Esophagus (tissue), 2 donors: ENCODE measurements at regions not wholly inside any gene's neighbourhood (a gene's known extent, or its start where the extent isn't known, plus 50 kb on each side); places are given as distances from the start of the nearest gene placed in this dataset.
A peak's percentile ranks its signal among the peaks of the same experiment; 100 is the strongest.
"Not testable (repeated sequence)": the region's sequence is repeated elsewhere in the genome, so short reads cannot be mapped to it uniquely, and the experiment has no call there.

ENCODE experiments used
- H3K27ac ChIP-seq, 2 donors: one replicate each; pipeline ENCODE4 v1.5.1; 2013; ENCODE audit warnings: low read depth in 2 of 2, mild to moderate bottlenecking in 2 of 2, inconsistent platforms in 1 of 2, low read length in 1 of 2, moderate library complexity in 1 of 2
- H3K27me3 ChIP-seq, 2 donors: one replicate each; pipeline ENCODE4 v1.6.1; 2013; ENCODE audit warnings: low read length in 2 of 2, control low read depth in 1 of 2, mild to moderate bottlenecking in 1 of 2; ENCODE audit not compliant: insufficient read depth in 2 of 2, control insufficient read depth in 1 of 2
- H3K36me3 ChIP-seq, 2 donors: one replicate each; pipeline ENCODE4 v1.6.1; 2013; ENCODE audit warnings: low read length in 1 of 2; ENCODE audit not compliant: control insufficient read depth in 2 of 2, insufficient read depth in 2 of 2
- H3K4me1 ChIP-seq, 2 donors: one replicate each; pipeline ENCODE4 v1.6.1; 2013; ENCODE audit warnings: low read length in 1 of 2; ENCODE audit not compliant: control insufficient read depth in 2 of 2, insufficient read depth in 2 of 2
- H3K4me3 ChIP-seq, 2 donors: one replicate each; pipeline ENCODE4 v1.5.1; 2013; ENCODE audit warnings: low read length in 2 of 2, mild to moderate bottlenecking in 2 of 2, low read depth in 1 of 2, moderate library complexity in 1 of 2
- H3K9me3 ChIP-seq, 2 donors: one replicate each; pipeline ENCODE4 v1.6.1; 2013; ENCODE audit warnings: mild to moderate bottlenecking in 2 of 2, low read depth in 1 of 2, low read length in 1 of 2, moderate library complexity in 1 of 2; ENCODE audit not compliant: control insufficient read depth in 2 of 2, insufficient read depth in 1 of 2
- WGBS, 2 donors: extraction: QIAGEN DNeasy Blood & Tissue Kit; methylation state at CpG; one replicate each; pipeline ENCODE4 v1.1.7; 2013; 5-methylcytosine and 5-hydroxymethylcytosine counted together
- donor health status: healthy with polysubstance abuse.
- donor health status: Bipolar disorder and iron deficiency.

DNA sequence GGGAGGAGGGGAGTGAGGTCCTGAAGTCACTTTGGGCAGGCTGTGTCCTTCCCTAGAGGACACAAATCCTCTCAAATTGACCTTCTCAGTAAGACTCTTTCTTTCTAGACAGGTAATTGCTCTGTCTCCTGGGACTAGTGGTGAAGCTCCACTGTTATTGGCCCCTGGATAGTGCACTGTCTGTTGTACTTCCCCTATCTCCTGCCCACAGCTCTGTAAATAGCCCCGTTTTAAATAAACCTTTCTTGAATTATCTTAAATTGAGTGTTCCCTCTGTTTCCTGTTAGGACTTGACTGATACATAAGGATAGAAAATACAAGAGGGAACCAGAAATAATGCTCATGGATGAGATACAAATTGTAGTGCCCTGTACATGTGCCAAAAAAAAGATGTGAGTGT is 229.5 kb upstream of the USP24 start:
- Histone ChIP-seq H3K27me3 (no peaks in the 10 kb centered on the region), H3K36me3 (no peaks in the 10 kb centered on the region)

DNA sequence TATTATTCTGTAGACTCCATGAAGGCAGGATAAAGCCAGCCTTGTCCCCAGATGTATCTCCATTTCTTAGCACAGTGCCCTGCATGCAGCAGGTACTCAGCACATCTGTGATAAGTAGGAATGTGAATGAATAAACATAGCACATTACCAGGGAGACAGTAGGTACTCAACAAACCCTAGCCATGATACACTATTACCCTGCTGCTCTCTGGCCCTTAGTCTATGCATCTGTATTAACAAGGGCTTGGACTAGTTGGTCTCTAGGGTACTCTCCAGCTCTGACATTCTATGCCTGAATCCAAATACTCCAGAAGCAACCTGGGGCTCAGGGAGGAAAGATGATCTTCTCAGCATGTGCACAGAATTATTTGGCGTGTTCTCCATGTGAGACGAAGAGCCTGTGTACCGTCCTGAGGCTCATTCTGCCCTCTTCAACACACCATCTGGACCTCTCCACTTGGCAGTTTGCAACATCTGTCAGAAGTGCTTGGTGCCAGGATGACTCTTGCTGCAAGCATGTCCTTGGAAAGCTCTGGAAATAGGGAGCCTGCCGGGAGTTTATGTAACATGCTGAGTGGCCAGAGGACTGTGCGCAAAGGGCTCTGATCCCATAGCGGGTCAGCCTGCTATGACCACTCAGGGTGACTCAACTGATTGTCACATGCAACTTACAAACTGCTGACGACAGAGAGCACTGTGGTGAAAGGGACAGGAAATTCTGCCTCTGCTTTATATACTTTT is 228.2 kb upstream of the USP24 start:
- Histone ChIP-seq H3K36me3 (no peaks in the 10 kb centered on the region), H3K27me3 (no peaks in the 10 kb centered on the region), H3K4me1 (peaks cover 0 to 2% of the 10 kb centered on the region in 2 donors), H3K9me3 (no peaks in the 10 kb centered on the region), H3K4me3 (no peak overlapping the region), H3K27ac (peak overlapping the region in 1 of 2 donors; percentile 21)
- 59 to 63% methylated on average over 7 of the region's 7 CpGs for WGBS, 2 donors

More for the DNA sequence above, 229.5 kb upstream of the USP24 start:
- H3K4me3 ChIP-seq, result no peak overlapping the region
- WGBS, 2 donors, result 70 to 80% methylated on average over 1 of the region's 1 CpG
- H3K9me3 ChIP-seq, result no peaks in the 10 kb centered on the region
- peaks cover 0 to 2% of the 10 kb centered on the region in 2 donors for H3K4me1 ChIP-seq
- H3K27ac ChIP-seq, result no peak overlapping the region

DNA sequence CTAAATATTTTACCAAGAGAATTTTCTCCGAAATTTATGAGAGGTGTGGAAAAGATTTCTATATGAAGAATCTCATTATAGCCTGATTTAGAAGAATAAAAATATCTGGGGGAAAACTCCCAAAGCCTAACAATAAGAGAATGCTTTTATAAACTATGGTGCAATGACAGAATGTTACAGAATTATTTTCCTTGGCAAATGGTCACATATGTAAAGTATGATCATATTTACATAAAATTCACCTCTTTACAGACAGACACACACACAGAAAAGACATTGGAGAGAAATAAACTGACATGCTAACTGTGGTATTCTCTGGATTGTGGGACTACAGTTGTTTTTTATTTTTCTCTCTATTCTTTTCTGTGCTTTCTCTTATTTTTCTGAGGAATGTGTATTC is 226.3 kb upstream of the USP24 start:
- Histone ChIP-seq H3K27ac (no peak overlapping the region), H3K36me3 (no peaks in the 10 kb centered on the region), H3K9me3 (no peaks in the 10 kb centered on the region), H3K4me3 (no peak overlapping the region), H3K27me3 (no peaks in the 10 kb centered on the region), H3K4me1 (peaks cover 0 to 2% of the 10 kb centered on the region in 2 donors)
- WGBS, 2 donors, result 77 to 88% methylated on average over 1 of the region's 1 CpG

DNA sequence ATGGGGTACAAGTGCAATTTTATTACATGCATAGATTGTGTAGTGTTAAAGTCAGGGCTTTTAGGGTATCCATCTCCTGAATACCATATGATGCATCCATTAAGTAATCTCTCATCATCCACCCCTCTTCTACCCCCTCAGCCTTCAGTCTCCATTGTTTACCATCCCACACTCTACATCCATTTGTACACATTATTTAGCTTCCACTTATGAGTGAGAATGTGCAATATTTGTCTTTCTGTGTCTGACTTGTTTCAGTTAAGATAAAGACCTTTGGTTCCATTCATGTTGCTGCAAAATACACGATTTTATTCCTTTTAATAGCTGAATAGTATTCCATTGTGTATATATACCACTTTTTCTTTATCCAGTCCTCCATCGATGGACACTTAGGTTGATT is 222.5 kb upstream of the USP24 start:
- Histone ChIP-seq H3K27me3 (no peaks in the 10 kb centered on the region), H3K27ac (no peak overlapping the region), H3K36me3 (no peaks in the 10 kb centered on the region), H3K9me3 (no peaks in the 10 kb centered on the region), H3K4me3 (no peak overlapping the region), H3K4me1 (no peaks in the 10 kb centered on the region)
- WGBS, 2 donors, result 0 to 20% methylated on average over 2 of the region's 2 CpGs

DNA sequence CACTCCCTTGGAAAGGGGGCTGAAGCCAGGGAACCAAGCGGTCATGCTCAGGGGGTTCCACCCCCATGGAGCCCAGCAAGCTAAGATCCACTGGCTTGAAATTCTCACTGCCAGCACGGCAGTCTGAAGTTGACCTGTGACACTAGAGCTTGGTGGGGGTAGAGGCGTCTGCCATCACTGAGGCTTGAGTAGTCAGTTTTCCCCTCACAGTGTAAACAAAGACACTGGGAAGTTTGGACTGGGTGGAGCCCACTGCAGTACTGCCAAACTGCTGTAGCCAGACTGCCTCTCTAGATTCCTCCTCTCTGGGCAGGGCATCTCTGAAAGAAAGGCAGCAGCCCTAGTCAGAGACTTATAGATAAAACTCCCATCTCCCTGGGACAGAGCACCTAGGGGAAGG is 215.6 kb upstream of the USP24 start:
- WGBS, 2 donors, result 64 to 69% methylated on average over 3 of the region's 3 CpGs
- not testable (repeated sequence) for H3K27ac ChIP-seq

DNA sequence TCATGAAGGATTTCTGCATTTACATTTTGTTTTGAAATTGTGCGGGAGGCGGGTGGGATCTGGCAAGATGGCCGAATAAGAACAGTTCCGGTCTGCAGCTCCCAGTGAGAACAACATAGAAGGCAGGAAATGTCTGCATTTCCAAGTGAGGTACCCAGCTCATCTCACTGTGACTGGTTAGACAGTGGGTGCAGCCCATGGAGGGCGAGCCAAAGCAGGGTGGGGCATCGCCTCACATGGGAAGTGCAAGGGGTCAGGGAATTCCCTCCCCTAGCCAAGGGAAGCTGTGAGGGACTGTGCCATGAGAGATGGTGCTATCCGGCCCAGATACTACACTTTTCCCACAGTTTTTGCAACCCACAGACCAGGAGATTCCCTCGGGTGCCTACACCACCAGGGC is 215.0 kb upstream of the USP24 start:
- not testable (repeated sequence) for H3K9me3 ChIP-seq, H3K27ac ChIP-seq, H3K27me3 ChIP-seq, H3K36me3 ChIP-seq, H3K4me3 ChIP-seq, H3K4me1 ChIP-seq
- 86 to 89% methylated on average over 8 of the region's 8 CpGs for WGBS, 2 donors

More for the DNA sequence above, 215.6 kb upstream of the USP24 start:
- H3K27me3 ChIP-seq, H3K4me3 ChIP-seq, H3K4me1 ChIP-seq, H3K36me3 ChIP-seq, H3K9me3 ChIP-seq: not testable (repeated sequence)

DNA sequence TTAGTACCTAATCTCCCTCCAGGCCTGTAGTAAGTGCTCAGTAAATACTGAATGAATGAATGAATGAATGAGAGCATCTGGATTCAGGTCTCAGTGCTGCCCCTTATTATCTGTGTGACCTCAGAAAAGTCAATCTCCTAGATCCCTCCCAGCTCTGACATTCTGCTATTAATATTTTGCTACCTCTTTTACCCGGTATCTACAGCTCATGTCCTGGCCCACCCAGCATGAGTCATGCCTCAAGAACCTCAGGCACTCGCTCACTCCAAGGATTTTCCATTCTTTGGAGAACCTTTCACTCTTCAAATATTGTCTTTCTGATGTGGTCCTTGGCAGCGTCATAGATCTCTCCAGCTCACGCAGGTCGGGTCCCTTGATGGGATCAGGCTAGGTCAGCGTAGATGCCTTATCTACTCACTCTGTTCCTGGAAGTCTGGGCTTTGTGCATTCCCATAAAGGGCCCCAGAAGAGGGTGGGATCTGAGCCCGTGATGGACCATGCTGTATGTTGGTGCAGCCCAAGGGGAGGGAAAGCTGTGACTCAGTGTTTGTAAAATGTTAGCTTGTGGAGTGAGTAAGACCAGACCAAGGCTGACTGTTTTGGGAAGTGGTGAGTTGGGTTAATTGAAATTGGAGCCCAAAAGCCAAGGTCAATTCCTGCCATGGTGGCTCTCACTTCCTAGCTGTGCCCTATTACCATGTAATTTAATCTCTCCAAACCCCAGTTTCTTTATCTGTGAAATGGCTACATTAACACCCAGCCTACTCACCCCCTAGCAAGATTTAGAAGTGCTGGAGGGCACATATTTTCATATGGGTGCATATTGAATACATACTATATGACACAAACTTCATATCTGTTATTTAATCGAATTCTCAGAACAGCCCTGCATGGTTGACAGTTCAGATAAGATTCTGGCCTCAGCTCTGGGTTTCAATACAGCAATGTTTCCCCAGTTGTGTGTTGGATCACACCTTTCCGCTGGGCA is 214.1 kb upstream of the USP24 start:
- 42 to 48% methylated on average over 9 of the region's 9 CpGs for WGBS, 2 donors
- H3K4me3 ChIP-seq, result no peak overlapping the region
- H3K27ac ChIP-seq, result peak overlapping the region in 1 of 2 donors; percentile 12
- H3K27me3 ChIP-seq, result no peaks in the 10 kb centered on the region
- H3K36me3 ChIP-seq, result no peaks in the 10 kb centered on the region
- peaks cover 0 to 4% of the 10 kb centered on the region in 2 donors for H3K4me1 ChIP-seq
- no peaks in the 10 kb centered on the region for H3K9me3 ChIP-seq

DNA sequence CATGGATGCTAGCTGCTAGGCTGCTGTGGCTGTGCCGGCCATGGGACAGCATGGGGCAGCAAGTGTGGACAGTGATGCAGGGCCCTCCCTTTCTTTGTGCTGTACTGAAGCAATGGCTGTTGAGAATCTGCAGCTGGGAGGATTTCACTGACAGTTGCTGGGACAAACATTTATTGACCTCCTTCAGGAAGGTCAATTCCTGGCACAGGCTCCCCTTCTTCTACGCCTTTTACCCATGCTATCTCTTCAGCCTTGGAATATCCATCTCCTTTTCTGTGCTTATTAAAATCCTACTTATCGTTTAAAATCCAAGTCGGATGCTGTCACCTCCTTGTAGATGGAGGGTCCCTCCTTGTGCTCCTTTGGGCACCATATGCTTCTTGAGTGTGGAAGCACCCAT is 213.1 kb upstream of the USP24 start:
- no peak overlapping the region for H3K4me3 ChIP-seq
- no peaks in the 10 kb centered on the region for H3K9me3 ChIP-seq
- no peaks in the 10 kb centered on the region for H3K36me3 ChIP-seq
- H3K27ac ChIP-seq, result no peak overlapping the region
- 78 to 81% methylated on average over 4 of the region's 4 CpGs for whole genome bisulfite sequencing, 2 donors
- no peaks in the 10 kb centered on the region for H3K27me3 ChIP-seq
- H3K4me1 ChIP-seq, result peaks cover 0 to 4% of the 10 kb centered on the region in 2 donors

DNA sequence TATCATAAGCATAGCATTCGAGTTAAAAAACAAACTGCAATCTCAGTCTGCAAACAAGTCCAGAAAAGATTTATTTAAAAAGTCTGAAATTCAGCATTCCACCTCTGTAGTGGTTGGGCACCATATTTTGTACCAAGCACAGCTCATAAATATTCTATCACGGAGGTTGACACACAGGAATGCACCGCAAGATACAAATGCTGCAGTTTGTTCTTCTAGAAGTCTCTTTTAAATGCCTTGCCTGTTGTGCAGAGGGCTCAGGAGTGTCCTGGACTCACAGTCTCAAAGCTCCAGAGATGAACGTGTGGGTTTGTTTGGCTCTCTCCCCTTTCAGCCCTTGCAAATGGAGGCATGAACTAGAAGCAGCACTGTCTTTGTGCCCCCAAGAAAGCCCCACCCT is 212.4 kb upstream of the USP24 start:
- peaks cover 0 to 4% of the 10 kb centered on the region in 2 donors for H3K4me1 ChIP-seq
- no peaks in the 10 kb centered on the region for H3K27me3 ChIP-seq
- no peak overlapping the region for H3K4me3 ChIP-seq
- H3K27ac ChIP-seq, result no peak overlapping the region
- no peaks in the 10 kb centered on the region for H3K36me3 ChIP-seq
- H3K9me3 ChIP-seq, result no peaks in the 10 kb centered on the region
- 63 to 77% methylated on average over 4 of the region's 4 CpGs for WGBS, 2 donors
